Psoas muscle (tissue), 7 donors: ENCODE measurements at regions not wholly inside any gene's neighbourhood (a gene's known extent, or its start where the extent isn't known, plus 50 kb on each side); places are given as distances from the start of the nearest gene placed in this dataset.

ENCODE experiments used
- ATAC-seq, 4 donors: fragments of 200-7000 bp; cut with Tn5 transposase; one replicate each; pipeline ENCODE4 v1.9.1; 2020; ENCODE audit warnings: moderate library complexity in 3 of 4, mild to moderate bottlenecking in 2 of 4
- DNase-seq, 2 donors: peaks; one replicate each; pipeline ENCODE4 v3.0.0-alpha.2; 2020
- H3K27ac ChIP-seq: fragments of 200-600 bp; one replicate; pipeline ENCODE4 v1.8.0; 2022
- H3K27me3 ChIP-seq, 3 donors: fragments of 200-600 bp in 1 of 3; one replicate each; pipeline versions ENCODE4 v1.6.1 to v1.8.0; 2013 to 2022; ENCODE audit warnings: low read length in 2 of 3, mild to moderate bottlenecking in 2 of 3, moderate library complexity in 1 of 3; ENCODE audit not compliant: insufficient read depth in 3 of 3
- H3K36me3 ChIP-seq, 2 donors: fragments of 200-600 bp in 1 of 2; one replicate each; pipeline versions ENCODE4 v1.6.1 to v1.8.0; 2013 to 2022; ENCODE audit warnings: low read depth in 1 of 2, mild to moderate bottlenecking in 1 of 2, moderate library complexity in 1 of 2; ENCODE audit not compliant: insufficient read depth in 1 of 2
- H3K4me1 ChIP-seq: fragments of 200-600 bp; one replicate; pipeline ENCODE4 v1.8.0; 2022
- H3K4me3 ChIP-seq: fragments of 200-600 bp; one replicate; pipeline ENCODE4 v1.8.0; 2022; ENCODE audit warnings: mild to moderate bottlenecking
- H3K9me3 ChIP-seq: fragments of 200-600 bp; one replicate; pipeline ENCODE4 v1.8.0; 2022
- CTCF ChIP-seq: fragments of 200-600 bp; IDR thresholded peaks from one replicate; pipeline ENCODE4 v1.8.0; 2022; ENCODE audit warnings: antibody characterized with exemption
- whole genome bisulfite sequencing, 3 donors: extraction: QIAGEN DNeasy Blood & Tissue Kit; methylation state at CpG; one replicate each; pipeline versions ENCODE4 v1.1.6 to v1.1.7; 2013; 5-methylcytosine and 5-hydroxymethylcytosine counted together
- intact Hi-C, 2 donors: fragments of 100-400 bp; cut with DNase I; formaldehyde crosslinking; loops; one replicate each; pipeline versions ENCODE4 v1.11.0 to v1.14.2; 2022
- donor health status: healthy with polysubstance abuse.
- donor health status: DM: no; HTN: no; CAD: no; lungs with moderate emphysema.
- donor health status: Bipolar disorder and iron deficiency.
- donor health status: healthy.
- donor health status: DM: yes; HTN: yes; CAD: no.
- donor health status: DM: no; HTN: no; CAD: no.
- donor health status: DM: yes; HTN: yes; CAD: no.

- no peak for TF ChIP-seq CTCF
- DNase-seq = no peak
- Histone ChIP-seq H3K4me1 (no peaks in the 10 kb centered on the region), H3K9me3 (no peaks in the 10 kb centered on the region), H3K27ac (no peak overlapping the region), H3K4me3 (no peak overlapping the region), H3K27me3 (no peaks in the 10 kb centered on the region), H3K36me3 (no peaks in the 10 kb centered on the region)
- 58 to 72% (median 61%) methylated on average over 3 of the region's 3 CpGs for WGBS, 3 donors
- ATAC-seq = no peak
- intact Hi-C loops = no loop called here
Observed at GRCh38 chr10:47206449-47207280, 93.3 kb upstream of the GDF10 start.

GRCh38 chr10:47207281-47207615, 92.7 kb upstream of the GDF10 start:
- Histone ChIP-seq H3K27me3 (no peaks in the 10 kb centered on the region), H3K36me3 (no peaks in the 10 kb centered on the region), H3K27ac (no peak overlapping the region), H3K4me1 (no peaks in the 10 kb centered on the region), H3K4me3 (no peak overlapping the region), H3K9me3 (no peaks in the 10 kb centered on the region)
- ATAC-seq = peak in 1 of 4 donors; percentile 60
- intact Hi-C loops = no loop called here
- TF ChIP-seq CTCF = no peak
- 71 to 77% (median 72%) methylated on average over 4 of the region's 4 CpGs for WGBS, 3 donors
- no peak for DNase-seq

GRCh38 chr10:47207894-47208469, 92.0 kb upstream of the GDF10 start:
- Histone ChIP-seq H3K36me3 (no peaks in the 10 kb centered on the region), H3K27ac (no peak overlapping the region), H3K27me3 (no peaks in the 10 kb centered on the region), H3K4me3 (no peak overlapping the region), H3K4me1 (no peaks in the 10 kb centered on the region), H3K9me3 (no peaks in the 10 kb centered on the region)
- intact Hi-C loops = no loop called here
- no peak for TF ChIP-seq CTCF
- DNase-seq (no peak), ATAC-seq (no peak)
- 57 to 68% (median 61%) methylated on average over 5 of the region's 5 CpGs for WGBS, 3 donors

GRCh38 chr10:47209466-47209865, 90.5 kb upstream of the GDF10 start:
- no peak for DNase-seq
- WGBS, 3 donors = 70 to 81% (median 77%) methylated on average over 1 of the region's 1 CpG
- H3K36me3 ChIP-seq = no peaks in the 10 kb centered on the region
- no peak for TF ChIP-seq CTCF
- H3K4me3 ChIP-seq = no peak overlapping the region
- no peaks in the 10 kb centered on the region for H3K9me3 ChIP-seq
- no peaks in the 10 kb centered on the region for H3K27me3 ChIP-seq
- intact Hi-C loops = no loop called here
- H3K4me1 ChIP-seq = no peaks in the 10 kb centered on the region
- no peak for ATAC-seq
- H3K27ac ChIP-seq = no peak overlapping the region

- H3K27ac ChIP-seq = no peak overlapping the region
- no peaks in the 10 kb centered on the region for H3K27me3 ChIP-seq
- ATAC-seq = peak in 1 of 4 donors; percentile 30
- no peak overlapping the region for H3K4me3 ChIP-seq
- DNase-seq = no peak
- no peaks in the 10 kb centered on the region for H3K36me3 ChIP-seq
- H3K4me1 ChIP-seq = peaks cover 7% of the 10 kb centered on the region
- H3K9me3 ChIP-seq = no peaks in the 10 kb centered on the region
- intact Hi-C loops = no loop called here
- no peak for TF ChIP-seq CTCF
Observed at GRCh38 chr10:47214520-47214919, 85.5 kb upstream of the GDF10 start.
